HG03439 (cell line): ENCODE measurements at regions not wholly inside any gene's neighbourhood (a gene's known extent, or its start where the extent isn't known, plus 50 kb on each side); places are given as distances from the start of the nearest gene placed in this dataset.
"Not testable (repeated sequence)": the region's sequence is repeated elsewhere in the genome, so short reads cannot be mapped to it uniquely, and the experiment has no call there.

Source experiments
- ATAC-seq: cut with Tn5 transposase; IDR thresholded peaks from one replicate; pipeline ENCODE4 v1.9.1; 2021; ENCODE audit warnings: mild to moderate bottlenecking, moderate library complexity; ENCODE audit not compliant: unreplicated experiment

DNA sequence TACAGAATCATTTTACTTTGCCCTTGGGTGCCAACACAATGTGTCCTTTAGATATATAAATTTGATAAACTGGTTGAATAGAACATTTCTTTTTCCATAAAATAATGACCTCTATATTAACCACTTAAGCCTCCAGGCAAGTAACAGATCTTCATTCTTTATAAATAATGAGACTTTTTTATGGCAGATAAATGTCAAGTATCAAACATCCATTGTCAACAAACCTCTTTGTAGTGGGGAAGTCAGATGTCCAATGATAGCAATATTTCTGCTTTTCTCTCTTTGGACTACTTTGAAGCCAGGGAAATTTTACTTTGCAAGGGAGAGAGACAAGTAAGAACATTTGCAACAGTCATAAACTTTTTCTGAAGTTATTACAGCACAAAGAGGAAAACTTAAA lies 841.2 kb downstream of the CDH8 start:
- ATAC-seq = no peak

DNA sequence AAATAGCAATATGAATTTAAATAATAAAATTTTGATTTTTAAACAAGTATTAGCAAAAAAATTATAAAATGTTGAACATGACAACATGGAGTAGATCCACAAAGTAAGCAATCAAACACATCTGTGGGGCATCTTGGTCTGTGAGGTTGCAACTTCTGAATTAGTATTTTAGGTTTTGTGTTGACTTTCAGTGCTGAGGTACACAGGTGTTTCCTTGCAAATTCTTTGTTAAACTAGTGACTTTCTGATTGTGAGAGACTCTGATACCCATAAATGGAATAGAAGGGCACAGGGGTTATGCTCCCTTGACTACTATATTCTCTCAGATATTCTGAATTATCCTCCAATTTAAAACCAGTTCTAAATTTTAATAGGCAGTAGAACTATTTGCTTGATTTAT lies 841.7 kb downstream of the CDH8 start:
- no peak for ATAC-seq

DNA sequence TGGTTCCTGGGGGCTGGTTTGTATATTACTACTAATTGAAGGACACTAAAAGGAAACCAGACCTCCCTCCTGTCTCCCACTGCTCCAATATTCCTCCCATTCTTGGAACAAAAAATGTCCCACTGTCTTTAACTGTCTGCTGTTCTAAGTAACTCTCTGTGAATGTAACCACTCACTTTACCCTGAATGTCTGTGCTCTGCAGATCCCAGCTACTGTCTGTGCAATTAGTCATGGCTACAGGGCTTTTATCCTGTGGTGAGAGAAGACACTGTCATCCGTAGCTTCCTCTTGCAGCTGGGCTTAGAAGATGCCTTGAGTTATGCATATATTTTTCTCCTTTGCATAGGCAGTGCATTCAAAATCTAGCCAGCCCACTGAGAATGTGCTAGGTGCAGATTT lies 853.8 kb downstream of the CDH8 start:
- ATAC-seq = no peak

DNA sequence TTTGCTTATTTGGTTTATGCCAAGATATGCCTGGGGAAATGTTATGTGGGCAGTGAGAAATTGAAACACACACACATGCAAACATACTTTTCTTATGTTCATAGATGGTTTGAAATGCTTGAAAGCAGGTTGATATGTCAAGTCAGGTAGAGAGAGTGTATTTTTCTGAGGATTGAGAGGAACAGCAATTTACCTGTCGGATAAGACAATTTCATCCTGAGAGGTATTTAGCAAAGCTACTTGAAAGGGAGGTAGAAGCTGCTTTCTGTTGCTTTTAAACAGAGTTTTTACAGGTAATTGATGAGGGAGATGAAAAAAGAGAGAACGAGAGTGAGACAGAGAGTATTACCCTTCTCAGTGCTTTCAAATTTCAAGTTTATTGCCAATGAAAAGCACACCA lies 854.3 kb downstream of the CDH8 start:
- no peak for ATAC-seq

GRCh38 chr16:61179561-61179960 lies 856.7 kb downstream of the CDH8 start:
- ATAC-seq = no peak

- no peak for ATAC-seq
These were observed 870.4 kb downstream of the CDH8 start for GRCh38 chr16:61165797-61166196.

GRCh38 chr16:61150351-61150750 lies 885.9 kb downstream of the CDH8 start:
- ATAC-seq = no peak

- no peak for ATAC-seq
These were observed 886.5 kb downstream of the CDH8 start for GRCh38 chr16:61149709-61150108.

- ATAC-seq = no peak
These were observed 887.3 kb downstream of the CDH8 start for GRCh38 chr16:61148930-61149329.

DNA sequence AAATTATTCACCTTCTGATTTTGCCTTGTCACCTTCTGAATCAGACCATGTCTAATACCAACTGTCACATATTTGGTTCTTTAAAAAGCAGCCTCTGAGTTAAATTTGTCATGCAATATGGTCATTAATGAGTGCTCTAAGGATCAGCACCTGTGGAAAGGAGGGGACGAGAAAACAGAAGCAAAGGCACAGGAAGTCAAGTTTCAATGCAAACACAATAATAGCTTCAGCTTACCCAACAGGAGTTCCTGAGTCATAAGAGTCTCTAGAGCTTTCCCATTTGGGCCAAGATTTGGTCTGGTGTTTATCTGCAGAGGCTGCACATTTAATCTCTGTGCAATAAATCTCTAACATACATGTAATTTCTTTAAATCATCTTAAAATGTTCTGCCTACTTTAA lies 889.8 kb downstream of the CDH8 start:
- no peak for ATAC-seq

- no peak for ATAC-seq
These were observed 904.8 kb downstream of the CDH8 start for GRCh38 chr16:61131447-61131846.

- no peak for ATAC-seq
These were observed 907.5 kb downstream of the CDH8 start for GRCh38 chr16:61128545-61129323.

DNA sequence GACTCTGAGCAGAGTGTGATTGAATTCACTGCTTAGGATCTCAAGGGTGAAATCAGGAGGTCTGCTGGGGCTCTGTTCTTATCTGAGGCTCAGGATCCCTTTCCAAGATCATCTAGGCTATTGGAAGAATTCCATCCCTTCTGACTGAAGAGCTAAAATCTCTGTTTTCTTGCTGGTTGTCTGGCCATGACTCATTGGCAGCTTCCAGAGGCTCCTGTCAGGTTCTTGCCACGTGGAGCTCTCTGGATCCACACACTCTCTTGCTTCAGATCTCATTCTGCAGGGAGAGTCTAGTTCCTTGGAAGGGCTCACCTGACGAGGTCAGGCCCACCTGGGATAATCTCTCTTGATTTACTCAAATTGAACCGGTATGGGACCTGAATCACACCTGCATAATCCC lies 930.7 kb downstream of the CDH8 start:
- no peak for ATAC-seq

- no peak for ATAC-seq
These were observed 937.7 kb downstream of the CDH8 start for GRCh38 chr16:61098505-61098904.

- ATAC-seq = not testable (repeated sequence)
These were observed 944.9 kb downstream of the CDH8 start for GRCh38 chr16:61091300-61091699.

DNA sequence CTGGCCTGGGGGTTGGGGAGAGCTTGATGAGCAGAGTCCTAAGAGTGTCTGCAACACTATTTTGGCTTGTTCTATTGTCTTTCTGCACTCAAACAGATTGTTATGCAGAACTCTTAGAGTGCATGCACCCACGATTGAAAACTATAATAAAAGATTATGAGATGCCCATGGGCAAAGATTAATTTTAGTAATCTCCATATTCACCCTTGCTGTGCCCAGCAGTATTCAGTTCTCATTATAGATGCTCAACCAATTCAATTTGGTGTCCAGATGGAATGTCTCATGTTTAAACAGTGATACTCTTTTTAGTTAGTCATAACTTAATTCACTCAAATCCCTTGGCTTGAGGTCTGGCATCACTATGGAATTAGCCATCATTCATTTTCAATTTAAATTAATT lies 952.5 kb downstream of the CDH8 start:
- no peak for ATAC-seq

DNA sequence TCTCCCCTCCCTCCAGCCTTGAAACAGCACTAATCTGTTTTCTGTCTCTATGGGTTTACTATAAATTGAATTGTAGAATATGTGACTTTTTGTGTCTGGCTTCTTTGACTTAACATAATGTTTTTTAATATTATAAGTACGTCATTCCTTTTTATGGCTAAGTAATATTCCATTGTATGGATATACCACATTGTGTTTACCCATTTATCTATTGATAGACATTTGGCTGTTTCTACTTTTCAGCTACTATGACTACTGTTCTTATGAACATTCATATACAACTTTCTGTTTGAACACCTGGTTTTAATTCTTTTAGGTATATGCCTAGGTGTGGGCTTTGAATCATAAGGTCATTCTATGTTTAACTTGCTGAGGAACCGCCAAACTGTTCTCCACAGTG lies 961.9 kb downstream of the CDH8 start:
- ATAC-seq = no peak

DNA sequence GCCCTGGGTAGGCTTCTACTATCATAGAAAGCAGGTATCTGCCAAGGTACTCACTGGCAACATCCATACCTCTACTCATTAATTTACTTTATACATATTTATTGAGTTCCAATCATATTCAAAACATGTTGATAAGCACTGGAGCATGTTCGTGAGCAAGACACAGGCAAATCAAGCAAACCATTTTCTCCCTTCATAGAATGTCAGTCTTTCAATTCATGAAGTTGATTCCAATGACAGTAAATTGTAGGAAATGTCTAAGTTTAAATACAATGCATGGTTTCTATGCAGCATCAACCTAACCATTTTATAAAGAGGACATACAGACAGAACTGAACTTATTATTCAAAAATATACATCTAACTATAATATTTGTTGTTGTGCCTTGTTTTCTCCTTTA lies 978.6 kb downstream of the CDH8 start:
- no peak for ATAC-seq

- no peak for ATAC-seq
These were observed 985.7 kb downstream of the CDH8 start for GRCh38 chr16:61050547-61050946.

DNA sequence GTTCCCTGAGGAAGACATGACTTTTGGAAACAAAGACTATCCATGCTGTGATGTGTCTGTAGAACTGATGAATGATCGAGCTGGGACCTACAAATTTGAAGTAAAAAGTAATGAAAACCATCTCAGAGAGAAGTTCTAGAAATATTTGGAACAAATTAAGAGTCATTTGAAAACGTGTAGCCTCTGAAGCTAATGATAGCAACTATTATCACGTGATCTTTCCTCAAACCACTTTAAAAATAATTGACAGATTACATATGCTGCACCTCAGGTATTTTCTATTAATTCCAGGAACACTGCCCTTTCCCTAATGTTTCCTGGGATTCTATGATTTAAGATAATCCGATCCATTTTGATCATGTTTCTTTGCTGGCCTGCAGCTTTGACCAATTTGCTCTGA lies 990.3 kb downstream of the CDH8 start:
- no peak for ATAC-seq

GRCh38 chr16:61042737-61043136 lies 993.5 kb downstream of the CDH8 start:
- no peak for ATAC-seq

DNA sequence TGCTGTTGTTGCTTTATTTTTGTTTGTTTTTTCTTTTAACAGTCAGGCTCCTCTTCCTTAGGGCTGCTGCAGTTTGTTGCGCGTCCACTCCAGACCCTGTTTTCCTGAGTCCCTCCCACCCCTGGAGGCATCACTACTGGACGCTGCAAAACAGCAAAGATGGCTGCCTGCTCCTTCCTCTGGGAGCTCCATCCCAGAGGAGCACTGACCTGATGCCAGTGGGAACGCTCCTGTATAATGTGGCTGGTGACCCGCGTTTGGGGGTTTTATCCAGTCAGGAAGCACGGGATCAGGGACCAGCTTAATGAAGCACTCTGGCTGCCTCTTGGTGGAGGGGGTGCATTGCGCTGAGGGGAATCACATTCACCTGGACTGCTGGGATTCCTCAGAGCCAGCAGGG lies 1005.6 kb downstream of the CDH8 start:
- no peak for ATAC-seq

DNA sequence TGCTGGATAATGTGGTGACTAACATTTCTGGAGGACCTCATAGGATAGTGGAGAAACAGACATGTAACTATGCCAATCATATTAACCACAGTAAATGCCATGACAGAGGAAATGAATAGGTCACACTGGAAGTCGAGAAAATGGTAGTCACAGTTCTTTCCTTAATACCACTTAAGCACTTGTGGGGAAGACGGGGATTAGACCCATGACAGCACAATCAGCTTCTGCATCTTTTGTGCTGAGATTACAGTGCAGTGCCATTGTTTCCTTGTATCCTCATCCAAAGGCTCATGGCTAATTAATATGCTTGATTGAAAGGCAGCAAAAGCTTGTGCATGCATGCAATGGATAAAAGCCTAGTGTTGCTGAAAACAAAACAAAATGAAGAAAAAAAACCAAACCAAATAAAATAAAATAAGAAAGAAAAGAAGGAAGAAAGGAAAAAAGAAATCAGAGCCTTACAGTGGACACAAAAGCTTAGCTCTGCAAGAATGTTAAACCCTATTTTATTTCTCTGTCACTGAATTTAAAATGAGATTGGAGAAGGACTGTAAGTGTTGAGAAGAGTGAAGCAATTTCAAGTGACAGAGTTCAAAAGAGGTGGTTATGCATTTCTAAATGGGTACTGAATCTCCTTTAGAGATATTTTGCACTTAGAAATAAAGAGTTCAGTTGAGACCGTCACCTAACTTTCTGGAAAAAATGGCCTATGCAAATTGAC lies 1011.9 kb downstream of the CDH8 start:
- no peak for ATAC-seq
